GM18502 (cell line): ENCODE measurements at regions not wholly inside any gene's neighbourhood (a gene's known extent, or its start where the extent isn't known, plus 50 kb on each side); places are given as distances from the start of the nearest gene placed in this dataset.
"Not testable (repeated sequence)": the region's sequence is repeated elsewhere in the genome, so short reads cannot be mapped to it uniquely, and the experiment has no call there.

Experiments used
- ATAC-seq: cut with Tn5 transposase; IDR thresholded peaks from one replicate; pipeline ENCODE4 v1.9.1; 2021; ENCODE audit warnings: mild to moderate bottlenecking; ENCODE audit not compliant: unreplicated experiment, poor library complexity

- not testable (repeated sequence) for ATAC-seq
Measured at GRCh38 chrX:132302687-132303086, 83.4 kb upstream of the RAP2C start.

- ATAC-seq = no peak
Measured at GRCh38 chrX:132294776-132295495, 75.7 kb upstream of the RAP2C start.

- no peak for ATAC-seq
Measured at GRCh38 chrX:132294192-132294591, 74.9 kb upstream of the RAP2C start.

GRCh38 chrX:132292793-132293192 is 73.5 kb upstream of the RAP2C start:
- peak; percentile 73 for ATAC-seq

GRCh38 chrX:132277953-132278614 is 58.8 kb upstream of the RAP2C start:
- no peak for ATAC-seq

DNA sequence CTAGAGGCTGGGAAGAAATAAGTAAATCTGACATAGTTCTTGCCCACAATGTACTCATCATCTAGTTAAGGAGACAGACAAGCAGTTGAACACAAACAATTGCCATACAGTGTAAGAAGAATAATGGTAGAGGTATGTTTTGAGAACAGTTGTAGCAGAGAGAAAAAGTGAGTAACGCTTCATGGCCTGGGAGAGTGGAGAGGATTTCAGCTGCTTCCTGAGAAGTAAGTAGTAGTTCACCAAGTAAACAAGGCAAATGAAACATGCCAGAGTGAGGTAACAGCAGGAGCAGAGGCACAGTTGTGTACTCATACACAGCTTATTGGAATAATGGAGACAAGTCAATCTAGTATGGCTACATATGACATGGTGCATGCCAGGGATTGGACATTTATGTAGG is 53.6 kb upstream of the RAP2C start:
- ATAC-seq = no peak

DNA sequence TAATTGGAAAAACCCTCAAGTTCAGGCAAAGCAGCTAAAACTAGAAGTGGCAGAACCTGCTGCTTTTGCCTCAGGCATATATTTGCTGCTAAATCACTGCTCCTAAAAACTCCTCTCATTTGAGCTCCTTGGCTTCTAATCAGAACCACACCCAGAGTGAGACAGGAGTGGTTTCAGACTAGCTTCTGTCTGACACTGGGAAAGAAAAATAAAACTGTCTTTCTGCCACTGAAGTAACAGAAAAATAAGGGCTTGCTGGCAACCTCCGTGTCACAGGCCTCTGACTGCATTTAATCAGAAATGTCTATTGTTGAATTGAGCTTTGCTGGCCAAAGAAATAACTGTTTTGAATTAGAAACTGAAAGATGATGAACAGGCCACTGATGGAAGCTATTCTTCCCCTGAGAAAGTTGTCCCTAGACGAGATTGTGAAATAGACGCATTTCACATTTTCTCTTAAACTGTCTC is 52.1 kb upstream of the RAP2C start:
- ATAC-seq = no peak

- ATAC-seq = no peak
Measured at GRCh38 chrX:132270699-132271098, 51.5 kb upstream of the RAP2C start.

- no peak for ATAC-seq
Measured at GRCh38 chrX:132270021-132270420, 50.8 kb upstream of the RAP2C start.
